ACC112 (cell line): ENCODE measurements at regions not wholly inside any gene's neighbourhood (a gene's known extent, or its start where the extent isn't known, plus 50 kb on each side); places are given as distances from the start of the nearest gene placed in this dataset.

ENCODE experiments used
- H2AFZ ChIP-seq: fragments of 200-600 bp; sonication (generic); one replicate; pipeline ENCODE4 v1.6.0; 2017; ENCODE audit warnings: antibody characterized with exemption, low read length; ENCODE audit not compliant: unreplicated experiment
- H3K27ac ChIP-seq: fragments of 200-600 bp; sonication (generic); 2 replicates; pipeline ENCODE4 v1.5.1; 2014; ENCODE audit warnings: low read depth, mild to moderate bottlenecking, antibody characterized with exemption, low read length, moderate library complexity
- H3K27me3 ChIP-seq: fragments of 200-600 bp; sonication (generic); 2 replicates; pipeline ENCODE4 v1.6.1; 2014; ENCODE audit warnings: mild to moderate bottlenecking, antibody characterized with exemption, low read length, moderate library complexity, mixed read lengths; ENCODE audit not compliant: insufficient read depth
- H3K36me3 ChIP-seq: fragments of 200-600 bp; sonication (generic); 2 replicates; pipeline ENCODE4 v1.6.1; 2016; ENCODE audit warnings: mild to moderate bottlenecking, antibody characterized with exemption, low read length, moderate library complexity, mixed read lengths; ENCODE audit not compliant: insufficient read depth
- H3K4me1 ChIP-seq: fragments of 200-600 bp; sonication (generic); one replicate; pipeline ENCODE4 v1.6.1; 2016; ENCODE audit warnings: low read length, mixed read lengths; ENCODE audit not compliant: insufficient read depth, unreplicated experiment, control insufficient read depth
- H3K4me3 ChIP-seq: fragments of 200-600 bp; sonication (generic); 2 replicates; pipeline ENCODE4 v1.5.1; 2014; ENCODE audit warnings: mild to moderate bottlenecking, low read depth, low read length
- H3K79me2 ChIP-seq: fragments of 200-600 bp; sonication (generic); one replicate; pipeline ENCODE4 v1.6.0; 2016; ENCODE audit warnings: low read length; ENCODE audit not compliant: control insufficient read depth, unreplicated experiment, insufficient read depth

DNA sequence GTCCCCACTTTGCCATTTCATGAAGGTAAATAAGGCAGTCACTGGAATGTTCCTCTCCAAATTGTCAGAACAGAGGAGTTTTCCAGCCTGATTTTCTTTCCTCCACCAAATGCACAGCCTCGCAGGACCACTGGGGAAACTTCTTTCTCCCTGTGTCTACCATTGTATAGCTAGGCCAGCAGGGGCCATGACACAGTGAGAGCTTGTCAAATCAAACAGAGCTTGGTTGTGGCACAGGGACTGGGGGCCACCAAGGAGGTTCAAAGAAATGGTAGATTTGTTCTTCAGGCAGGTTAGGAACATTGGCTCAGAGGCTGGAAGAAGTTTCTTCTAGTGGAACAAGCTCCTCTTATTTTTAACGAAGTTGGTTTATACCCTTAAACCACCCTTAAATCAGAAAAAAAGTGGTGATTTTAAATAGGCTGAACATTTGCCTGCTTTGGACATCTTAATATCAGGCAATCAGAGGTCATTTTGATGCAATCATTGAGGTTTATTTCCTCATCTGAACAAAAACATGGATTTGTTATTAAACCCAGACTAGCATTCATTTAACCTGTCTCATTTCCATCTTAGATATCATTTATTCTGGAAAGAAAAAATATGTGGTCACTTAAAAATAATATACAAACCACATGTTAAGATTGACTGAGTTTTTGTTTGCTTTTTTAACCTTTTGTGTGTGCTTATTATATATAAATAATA, 105.6 kb downstream of the GTPBP8 start:
- H3K4me1 ChIP-seq = peaks cover 38% of the 10 kb centered on the region
- H3K36me3 ChIP-seq = no peaks in the 10 kb centered on the region
- no peak overlapping the region for H3K27ac ChIP-seq
- H3K79me2 ChIP-seq = no peaks in the 10 kb centered on the region
- H3K27me3 ChIP-seq = peaks cover 27% of the 10 kb centered on the region
- H2AFZ ChIP-seq = no peak overlapping the region
- no peak overlapping the region for H3K4me3 ChIP-seq

- Histone ChIP-seq H3K4me3 (no peak overlapping the region), H3K27me3 (peaks cover 36% of the 10 kb centered on the region), H3K27ac (peak overlapping the region; percentile 42), H3K4me1 (peaks cover 38% of the 10 kb centered on the region), H3K79me2 (no peaks in the 10 kb centered on the region), H3K36me3 (no peaks in the 10 kb centered on the region), H2AFZ (no peak overlapping the region)
These were observed 107.2 kb downstream of the GTPBP8 start for GRCh38 chr3:113097960-113098447.

- no peak overlapping the region for H3K4me3 ChIP-seq
- peaks cover 38% of the 10 kb centered on the region for H3K27me3 ChIP-seq
- H3K36me3 ChIP-seq = no peaks in the 10 kb centered on the region
- no peak overlapping the region for H2AFZ ChIP-seq
- no peaks in the 10 kb centered on the region for H3K79me2 ChIP-seq
- no peak overlapping the region for H3K27ac ChIP-seq
- peaks cover 38% of the 10 kb centered on the region for H3K4me1 ChIP-seq
These were observed 109.3 kb downstream of the GTPBP8 start for GRCh38 chr3:113100063-113100462.

DNA sequence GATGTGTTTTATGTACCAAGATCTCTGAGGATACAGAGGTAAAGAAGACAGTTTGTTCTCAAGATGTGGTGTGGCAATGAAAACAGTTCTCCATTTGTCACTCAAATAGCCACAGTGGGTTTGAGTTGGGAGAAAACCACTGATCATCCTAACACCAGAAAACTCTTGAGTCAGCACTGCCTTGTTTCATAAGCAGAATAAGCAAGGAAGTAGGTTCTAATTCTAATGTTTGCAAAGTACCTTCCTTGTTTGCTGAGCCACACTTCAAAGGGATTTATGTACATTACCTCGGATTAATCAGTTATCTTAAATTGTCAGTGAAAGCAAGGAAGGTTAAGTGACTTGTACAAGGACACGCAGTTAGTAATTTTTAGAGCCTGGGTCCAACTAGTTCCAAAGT, 107.8 kb upstream of the BOC start:
- Histone ChIP-seq H2AFZ (no peak overlapping the region), H3K4me3 (no peak overlapping the region), H3K36me3 (no peaks in the 10 kb centered on the region), H3K79me2 (no peaks in the 10 kb centered on the region), H3K27ac (no peak overlapping the region), H3K4me1 (peaks cover 6% of the 10 kb centered on the region), H3K27me3 (peaks cover 50% of the 10 kb centered on the region)

- H3K27ac ChIP-seq = no peak overlapping the region
- peaks cover 50% of the 10 kb centered on the region for H3K27me3 ChIP-seq
- no peaks in the 10 kb centered on the region for H3K79me2 ChIP-seq
- no peaks in the 10 kb centered on the region for H3K4me1 ChIP-seq
- no peak overlapping the region for H3K4me3 ChIP-seq
- no peaks in the 10 kb centered on the region for H3K36me3 ChIP-seq
- H2AFZ ChIP-seq = no peak overlapping the region
These were observed 106.8 kb upstream of the BOC start for GRCh38 chr3:113104357-113105092.

GRCh38 chr3:113105093-113105449, 106.3 kb upstream of the BOC start:
- Histone ChIP-seq H3K79me2 (no peaks in the 10 kb centered on the region), H3K36me3 (no peaks in the 10 kb centered on the region), H3K4me3 (no peak overlapping the region), H3K4me1 (no peaks in the 10 kb centered on the region), H3K27me3 (peaks cover 47% of the 10 kb centered on the region), H2AFZ (no peak overlapping the region), H3K27ac (no peak overlapping the region)

- no peak overlapping the region for H3K27ac ChIP-seq
- H3K27me3 ChIP-seq = peaks cover 45% of the 10 kb centered on the region
These were observed 105.2 kb upstream of the BOC start for GRCh38 chr3:113105966-113106660.

GRCh38 chr3:113110267-113110666, 101.1 kb upstream of the BOC start:
- Histone ChIP-seq H3K79me2 (no peaks in the 10 kb centered on the region), H3K27me3 (peaks cover 12% of the 10 kb centered on the region; the same call in 1 of the 2 replicates), H3K4me1 (no peaks in the 10 kb centered on the region), H3K36me3 (no peaks in the 10 kb centered on the region), H3K4me3 (no peak overlapping the region), H2AFZ (no peak overlapping the region), H3K27ac (no peak overlapping the region)

More at GRCh38 chr3:113105966-113106660, 105.2 kb upstream of the BOC start:
- Histone ChIP-seq H3K36me3 (no peaks in the 10 kb centered on the region), H3K79me2 (no peaks in the 10 kb centered on the region), H3K4me3 (no peak overlapping the region), H3K4me1 (no peaks in the 10 kb centered on the region), H2AFZ (no peak overlapping the region)

- Histone ChIP-seq H3K4me1 (no peaks in the 10 kb centered on the region), H2AFZ (no peak overlapping the region), H3K4me3 (no peak overlapping the region)
These were observed 100.2 kb upstream of the BOC start for GRCh38 chr3:113111011-113111707.

DNA sequence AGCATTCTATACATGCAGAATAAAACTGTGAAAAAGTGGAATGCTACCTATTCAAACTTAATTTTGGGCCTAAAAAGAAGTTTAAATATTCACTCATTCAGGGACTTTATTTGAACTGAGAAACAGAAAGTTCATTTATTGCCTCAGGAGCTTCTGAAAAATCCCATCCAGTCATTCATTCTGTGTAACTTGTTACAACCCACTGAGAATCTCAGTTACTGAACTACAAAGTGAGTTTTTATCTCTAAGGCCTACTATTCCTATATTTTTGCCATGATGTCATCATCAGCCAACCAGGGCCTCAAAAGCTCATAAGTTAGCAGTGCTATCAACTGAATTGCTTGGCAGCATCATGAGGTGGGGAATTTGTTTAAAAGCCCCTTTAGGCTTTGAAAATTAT, 98.0 kb upstream of the BOC start:
- Histone ChIP-seq H3K36me3 (no peaks in the 10 kb centered on the region), H2AFZ (no peak overlapping the region), H3K4me1 (peaks cover 14% of the 10 kb centered on the region), H3K27me3 (no peaks in the 10 kb centered on the region), H3K4me3 (no peak overlapping the region), H3K27ac (no peak overlapping the region), H3K79me2 (no peaks in the 10 kb centered on the region)

More at GRCh38 chr3:113111011-113111707, 100.2 kb upstream of the BOC start:
- no peak overlapping the region for H3K27ac ChIP-seq
- H3K79me2 ChIP-seq = no peaks in the 10 kb centered on the region
- peaks cover 7% of the 10 kb centered on the region; the same call in 1 of the 2 replicates for H3K27me3 ChIP-seq
- no peaks in the 10 kb centered on the region for H3K36me3 ChIP-seq
